SK-N-SH treated with all-trans-retinoic acid at 6 μM for 48 hours (cell line): ENCODE measurements at regions not wholly inside any gene's neighbourhood (a gene's known extent, or its start where the extent isn't known, plus 50 kb on each side); places are given as distances from the start of the nearest gene placed in this dataset.

ENCODE experiments used
- ATAC-seq: fragments of 200-7000 bp; cut with Tn5 transposase; 3 replicates; pipeline ENCODE4 v1.9.1; 2020; ENCODE audit warnings: mild to moderate bottlenecking, moderate library complexity
- ARNTL ChIP-seq: fragments of 450-650 bp; formaldehyde crosslinking; IDR thresholded peaks from 2 replicates; pipeline ENCODE4 v1.5.0; 2020; ENCODE audit warnings: low read depth, mild to moderate bottlenecking, moderate library complexity, borderline replicate concordance
- BACH2 ChIP-seq: fragments of 250-450 bp; sonication (Bioruptor Pico); IDR thresholded peaks from 2 replicates; pipeline ENCODE4 v1.9.0; 2021; ENCODE audit warnings: mild to moderate bottlenecking, borderline replicate concordance
- CSDC2 ChIP-seq: fragments of 250-450 bp; sonication (Bioruptor Pico); IDR thresholded peaks from 2 replicates; pipeline ENCODE4 v1.5.0; 2020; ENCODE audit warnings: mild to moderate bottlenecking, moderate library complexity
- ESRRG ChIP-seq: fragments of 250-450 bp; sonication (Bioruptor Pico); IDR thresholded peaks from 2 replicates; pipeline ENCODE4 v1.6.1; 2021; ENCODE audit warnings: mild to moderate bottlenecking
- ISL1 ChIP-seq: fragments of 250-450 bp; sonication (Bioruptor Pico); IDR thresholded peaks from 2 replicates; pipeline ENCODE4 v2.1.2; 2022; ENCODE audit warnings: mild to moderate bottlenecking, moderate library complexity
- OSR1 ChIP-seq: fragments of 250-450 bp; sonication (Bioruptor Pico); IDR thresholded peaks from 2 replicates; pipeline ENCODE4 v1.8.0; 2022; ENCODE audit warnings: moderate library complexity, mild to moderate bottlenecking, inconsistent platforms
- PPARA ChIP-seq: fragments of 250-450 bp; sonication (Bioruptor Pico); IDR thresholded peaks from 2 replicates; pipeline ENCODE4 v1.5.0; 2020; ENCODE audit warnings: mild to moderate bottlenecking, borderline replicate concordance
- RARB ChIP-seq: fragments of 250-450 bp; sonication (Bioruptor Pico); IDR thresholded peaks from 2 replicates; pipeline ENCODE4 v1.8.0; 2021; ENCODE audit warnings: mild to moderate bottlenecking, moderate library complexity
- SNAI2 ChIP-seq: fragments of 250-450 bp; sonication (Bioruptor Pico); IDR thresholded peaks from 2 replicates; pipeline ENCODE4 v1.5.0; 2020; ENCODE audit warnings: mild to moderate bottlenecking, moderate library complexity
- TCF4 ChIP-seq: fragments of 250-450 bp; sonication (Bioruptor Pico); IDR thresholded peaks from 2 replicates; pipeline ENCODE4 v1.8.0; 2021; ENCODE audit warnings: mild to moderate bottlenecking, moderate library complexity, borderline replicate concordance
- TOX ChIP-seq: fragments of 250-450 bp; sonication (Bioruptor Pico); IDR thresholded peaks from 2 replicates; pipeline ENCODE4 v1.8.0; 2021; ENCODE audit warnings: mild to moderate bottlenecking, moderate library complexity, borderline replicate concordance
- ZC3H10 ChIP-seq: fragments of 250-450 bp; sonication (Bioruptor Pico); IDR thresholded peaks from 2 replicates; pipeline ENCODE4 v1.5.1; 2021; ENCODE audit warnings: mild to moderate bottlenecking, moderate library complexity
- ZFP3 ChIP-seq: fragments of 250-450 bp; sonication (Bioruptor Pico); IDR thresholded peaks from 2 replicates; pipeline ENCODE4 v1.5.0; 2020; ENCODE audit warnings: mild to moderate bottlenecking, moderate library complexity
- ZFP30 ChIP-seq: fragments of 450-650 bp; formaldehyde crosslinking; IDR thresholded peaks from 2 replicates; pipeline ENCODE4 v1.5.0; 2022; ENCODE audit warnings: mild to moderate bottlenecking, moderate library complexity
- ZNF565 ChIP-seq: fragments of 450-650 bp; formaldehyde crosslinking; conservative IDR thresholded peaks from 2 replicates; pipeline ENCODE4 v1.5.0; 2020; ENCODE audit warnings: low read depth, mild to moderate bottlenecking, moderate library complexity
- ZNF70 ChIP-seq: fragments of 450-650 bp; formaldehyde crosslinking; IDR thresholded peaks from 2 replicates; pipeline ENCODE4 v1.5.0; 2020; ENCODE audit warnings: mild to moderate bottlenecking, moderate library complexity
- ZNF8 ChIP-seq: fragments of 450-650 bp; formaldehyde crosslinking; IDR thresholded peaks from 2 replicates; pipeline ENCODE4 v1.5.0; 2020; ENCODE audit warnings: mild to moderate bottlenecking, moderate library complexity
- TF ChIP-seq, protein P1 (sequence below): fragments of 250-450 bp; sonication (Bioruptor Pico); IDR thresholded peaks from 2 replicates; pipeline ENCODE4 v1.8.0; 2021; ENCODE audit warnings: low read depth, mild to moderate bottlenecking, moderate library complexity, borderline replicate concordance
- TF ChIP-seq, protein P2 (sequence below): fragments of 250-450 bp; sonication (Bioruptor Pico); IDR thresholded peaks from 2 replicates; pipeline ENCODE4 v1.5.0; 2020; ENCODE audit warnings: mild to moderate bottlenecking, moderate library complexity
- TF ChIP-seq, protein P3 (sequence below): fragments of 250-450 bp; sonication (Bioruptor Pico); IDR thresholded peaks from 2 replicates; pipeline ENCODE4 v1.8.0; 2020; ENCODE audit warnings: mild to moderate bottlenecking, moderate library complexity, borderline replicate concordance
- TF ChIP-seq, protein P4 (sequence below): fragments of 250-450 bp; sonication (Bioruptor Pico); IDR thresholded peaks from 2 replicates; pipeline ENCODE4 v1.5.1; 2020; ENCODE audit warnings: low read depth, mild to moderate bottlenecking, moderate library complexity

DNA sequence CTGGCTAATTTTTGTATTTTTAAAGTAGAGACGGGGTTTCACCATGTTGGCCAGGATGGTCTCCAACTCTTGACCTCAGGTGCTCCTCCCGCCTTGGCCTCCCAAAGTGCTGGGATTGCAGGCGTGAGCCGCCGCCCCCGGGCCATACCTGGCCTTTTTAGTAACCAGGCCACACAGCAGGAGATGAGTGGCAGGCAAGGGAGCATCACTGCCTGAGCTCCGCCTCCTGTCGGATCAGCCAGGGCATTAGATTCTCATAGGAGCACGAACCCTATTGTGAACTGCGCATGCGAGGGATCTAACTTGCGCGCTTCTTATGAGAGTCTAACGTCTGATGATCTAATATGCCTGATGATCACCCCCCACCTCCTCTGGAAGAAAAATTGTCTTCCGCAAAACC lies 308.7 kb upstream of the PRMT6 start:
- TF ChIP-seq, protein P1, sequence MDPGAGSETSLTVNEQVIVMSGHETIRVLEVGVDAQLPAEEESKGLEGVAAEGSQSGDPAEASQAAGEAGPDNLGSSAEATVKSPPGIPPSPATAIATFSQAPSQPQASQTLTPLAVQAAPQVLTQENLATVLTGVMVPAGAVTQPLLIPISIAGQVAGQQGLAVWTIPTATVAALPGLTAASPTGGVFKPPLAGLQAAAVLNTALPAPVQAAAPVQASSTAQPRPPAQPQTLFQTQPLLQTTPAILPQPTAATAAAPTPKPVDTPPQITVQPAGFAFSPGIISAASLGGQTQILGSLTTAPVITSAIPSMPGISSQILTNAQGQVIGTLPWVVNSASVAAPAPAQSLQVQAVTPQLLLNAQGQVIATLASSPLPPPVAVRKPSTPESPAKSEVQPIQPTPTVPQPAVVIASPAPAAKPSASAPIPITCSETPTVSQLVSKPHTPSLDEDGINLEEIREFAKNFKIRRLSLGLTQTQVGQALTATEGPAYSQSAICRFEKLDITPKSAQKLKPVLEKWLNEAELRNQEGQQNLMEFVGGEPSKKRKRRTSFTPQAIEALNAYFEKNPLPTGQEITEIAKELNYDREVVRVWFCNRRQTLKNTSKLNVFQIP (CRISPR knock-in tag) = no peak
- TF ChIP-seq ZNF70 (CRISPR knock-in tag) = no peak
- no peak for TF ChIP-seq ZNF565 (CRISPR knock-in tag)
- no peak for TF ChIP-seq PPARA (CRISPR knock-in tag)
- TF ChIP-seq ZFP30 (CRISPR knock-in tag) = no peak
- TF ChIP-seq, protein P2, sequence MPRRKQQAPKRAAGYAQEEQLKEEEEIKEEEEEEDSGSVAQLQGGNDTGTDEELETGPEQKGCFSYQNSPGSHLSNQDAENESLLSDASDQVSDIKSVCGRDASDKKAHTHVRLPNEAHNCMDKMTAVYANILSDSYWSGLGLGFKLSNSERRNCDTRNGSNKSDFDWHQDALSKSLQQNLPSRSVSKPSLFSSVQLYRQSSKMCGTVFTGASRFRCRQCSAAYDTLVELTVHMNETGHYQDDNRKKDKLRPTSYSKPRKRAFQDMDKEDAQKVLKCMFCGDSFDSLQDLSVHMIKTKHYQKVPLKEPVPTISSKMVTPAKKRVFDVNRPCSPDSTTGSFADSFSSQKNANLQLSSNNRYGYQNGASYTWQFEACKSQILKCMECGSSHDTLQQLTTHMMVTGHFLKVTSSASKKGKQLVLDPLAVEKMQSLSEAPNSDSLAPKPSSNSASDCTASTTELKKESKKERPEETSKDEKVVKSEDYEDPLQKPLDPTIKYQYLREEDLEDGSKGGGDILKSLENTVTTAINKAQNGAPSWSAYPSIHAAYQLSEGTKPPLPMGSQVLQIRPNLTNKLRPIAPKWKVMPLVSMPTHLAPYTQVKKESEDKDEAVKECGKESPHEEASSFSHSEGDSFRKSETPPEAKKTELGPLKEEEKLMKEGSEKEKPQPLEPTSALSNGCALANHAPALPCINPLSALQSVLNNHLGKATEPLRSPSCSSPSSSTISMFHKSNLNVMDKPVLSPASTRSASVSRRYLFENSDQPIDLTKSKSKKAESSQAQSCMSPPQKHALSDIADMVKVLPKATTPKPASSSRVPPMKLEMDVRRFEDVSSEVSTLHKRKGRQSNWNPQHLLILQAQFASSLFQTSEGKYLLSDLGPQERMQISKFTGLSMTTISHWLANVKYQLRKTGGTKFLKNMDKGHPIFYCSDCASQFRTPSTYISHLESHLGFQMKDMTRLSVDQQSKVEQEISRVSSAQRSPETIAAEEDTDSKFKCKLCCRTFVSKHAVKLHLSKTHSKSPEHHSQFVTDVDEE (CRISPR knock-in tag) = no peak
- TF ChIP-seq BACH2 = no peak
- TF ChIP-seq CSDC2 (CRISPR knock-in tag) = no peak
- TF ChIP-seq ARNTL (CRISPR knock-in tag) = no peak
- no peak for TF ChIP-seq SNAI2 (CRISPR knock-in tag)
- no peak for TF ChIP-seq ISL1
- no peak for TF ChIP-seq ZFP3
- no peak for TF ChIP-seq OSR1 (CRISPR knock-in tag)
- TF ChIP-seq, protein P3, sequence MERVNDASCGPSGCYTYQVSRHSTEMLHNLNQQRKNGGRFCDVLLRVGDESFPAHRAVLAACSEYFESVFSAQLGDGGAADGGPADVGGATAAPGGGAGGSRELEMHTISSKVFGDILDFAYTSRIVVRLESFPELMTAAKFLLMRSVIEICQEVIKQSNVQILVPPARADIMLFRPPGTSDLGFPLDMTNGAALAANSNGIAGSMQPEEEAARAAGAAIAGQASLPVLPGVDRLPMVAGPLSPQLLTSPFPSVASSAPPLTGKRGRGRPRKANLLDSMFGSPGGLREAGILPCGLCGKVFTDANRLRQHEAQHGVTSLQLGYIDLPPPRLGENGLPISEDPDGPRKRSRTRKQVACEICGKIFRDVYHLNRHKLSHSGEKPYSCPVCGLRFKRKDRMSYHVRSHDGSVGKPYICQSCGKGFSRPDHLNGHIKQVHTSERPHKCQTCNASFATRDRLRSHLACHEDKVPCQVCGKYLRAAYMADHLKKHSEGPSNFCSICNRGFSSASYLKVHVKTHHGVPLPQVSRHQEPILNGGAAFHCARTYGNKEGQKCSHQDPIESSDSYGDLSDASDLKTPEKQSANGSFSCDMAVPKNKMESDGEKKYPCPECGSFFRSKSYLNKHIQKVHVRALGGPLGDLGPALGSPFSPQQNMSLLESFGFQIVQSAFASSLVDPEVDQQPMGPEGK (CRISPR knock-in tag) = no peak
- TF ChIP-seq ZC3H10 = no peak
- TF ChIP-seq, protein P4, sequence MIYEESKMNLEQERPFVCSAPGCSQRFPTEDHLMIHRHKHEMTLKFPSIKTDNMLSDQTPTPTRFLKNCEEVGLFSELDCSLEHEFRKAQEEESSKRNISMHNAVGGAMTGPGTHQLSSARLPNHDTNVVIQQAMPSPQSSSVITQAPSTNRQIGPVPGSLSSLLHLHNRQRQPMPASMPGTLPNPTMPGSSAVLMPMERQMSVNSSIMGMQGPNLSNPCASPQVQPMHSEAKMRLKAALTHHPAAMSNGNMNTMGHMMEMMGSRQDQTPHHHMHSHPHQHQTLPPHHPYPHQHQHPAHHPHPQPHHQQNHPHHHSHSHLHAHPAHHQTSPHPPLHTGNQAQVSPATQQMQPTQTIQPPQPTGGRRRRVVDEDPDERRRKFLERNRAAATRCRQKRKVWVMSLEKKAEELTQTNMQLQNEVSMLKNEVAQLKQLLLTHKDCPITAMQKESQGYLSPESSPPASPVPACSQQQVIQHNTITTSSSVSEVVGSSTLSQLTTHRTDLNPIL (CRISPR knock-in tag) = no peak
- TF ChIP-seq TOX (CRISPR knock-in tag) = no peak
- no peak for TF ChIP-seq ESRRG
- no peak for ATAC-seq

DNA sequence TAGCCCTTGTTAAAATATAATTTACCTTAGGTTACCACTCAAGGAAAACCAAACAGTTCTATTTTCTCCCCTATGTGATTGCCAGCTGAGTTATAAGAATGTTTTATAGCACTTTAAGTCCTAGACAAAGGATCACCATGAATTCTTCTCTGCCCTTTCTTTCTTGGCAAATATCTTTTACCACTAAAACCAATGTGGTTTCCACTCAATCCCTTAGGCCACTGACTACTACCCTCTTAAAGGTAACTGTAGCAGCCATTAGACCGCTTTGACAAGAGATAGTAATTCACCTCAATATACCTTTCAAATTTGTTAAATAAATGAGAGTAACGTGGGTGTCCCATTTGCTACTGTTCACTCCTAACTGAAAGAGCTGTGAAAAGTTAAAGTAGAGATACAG lies 307.9 kb upstream of the PRMT6 start:
- ATAC-seq = no peak
- TF ChIP-seq OSR1 (CRISPR knock-in tag) (no peak), TOX (CRISPR knock-in tag) (no peak), ISL1 (no peak)

DNA sequence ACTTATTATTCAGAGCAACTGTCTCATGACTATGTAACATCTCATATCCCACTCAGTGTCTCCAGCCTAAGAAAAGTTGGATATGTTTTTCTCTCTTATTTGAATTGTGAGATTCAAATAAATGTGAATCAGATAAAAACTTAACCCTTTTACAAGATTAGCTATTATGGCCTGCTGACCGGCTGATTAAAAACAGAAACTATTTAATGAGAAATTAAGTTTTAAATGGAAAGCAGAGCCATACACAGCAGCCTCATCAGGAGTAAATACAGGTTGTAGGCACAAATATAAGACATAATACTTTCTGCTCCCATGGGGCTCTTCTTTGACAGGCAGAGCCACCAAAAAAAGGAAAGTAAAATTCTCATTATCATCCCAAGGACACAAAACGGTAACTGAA lies 307.0 kb upstream of the PRMT6 start:
- TF ChIP-seq ZNF8 (CRISPR knock-in tag) = no peak
- no peak for TF ChIP-seq ZNF565 (CRISPR knock-in tag)
- TF ChIP-seq RARB (CRISPR knock-in tag) = no peak
- TF ChIP-seq ZNF70 (CRISPR knock-in tag) = no peak
- peak; percentile 89 for TF ChIP-seq TCF4
- TF ChIP-seq ZC3H10 = no peak
- TF ChIP-seq, protein P2 (CRISPR knock-in tag) = peak; percentile 79
- no peak for TF ChIP-seq PPARA (CRISPR knock-in tag)
- TF ChIP-seq, all 23 proteins: peak for 2
- ATAC-seq = no peak
